ENCODE measurements at regions not wholly inside any gene's neighbourhood (a gene's known extent, or its start where the extent isn't known, plus 50 kb on each side); places are given as distances from the start of the nearest gene placed in this dataset.

GRCh38 chr3:20503394-20504082 is 317.5 kb upstream of the SGO1 start:
- intact Hi-C loops (cut with DNase I; ENCODE audit: low total_unique reads), result no loop called here
- Histone ChIP-seq H3K27ac (no peak overlapping the region), H3K4me3 (no peak overlapping the region), H3K27me3 (no peaks in the 10 kb centered on the region), H3K4me1 (no peaks in the 10 kb centered on the region), H3K9me3 (peaks cover 0 to 7% of the 10 kb centered on the region in 2 donors), H3K36me3 (no peaks in the 10 kb centered on the region)
- no peak for DNase-seq (ENCODE audit: low spot score in 2 of 2)
- no peak for TF ChIP-seq POLR2AphosphoS5 (IDR thresholded peaks at IDR 0.05)
- TF ChIP-seq POLR2A (IDR thresholded peaks at IDR 0.05), result no peak
- TF ChIP-seq CTCF (IDR thresholded peaks at IDR 0.05), result no peak

GRCh38 chr3:20490996-20491395 is 305.0 kb upstream of the SGO1 start:
- Histone ChIP-seq H3K27me3 (no peaks in the 10 kb centered on the region), H3K27ac (no peak overlapping the region), H3K4me1 (no peaks in the 10 kb centered on the region), H3K4me3 (no peak overlapping the region), H3K36me3 (no peaks in the 10 kb centered on the region), H3K9me3 (peaks cover 0 to 16% of the 10 kb centered on the region in 2 donors)
- no peak for DNase-seq (ENCODE audit: low spot score in 2 of 2)
- intact Hi-C loops (cut with DNase I; ENCODE audit: low total_unique reads), result no loop called here
- TF ChIP-seq POLR2A (IDR thresholded peaks at IDR 0.05), result no peak
- TF ChIP-seq POLR2AphosphoS5 (IDR thresholded peaks at IDR 0.05), result no peak
- no peak for TF ChIP-seq CTCF (IDR thresholded peaks at IDR 0.05)

- Histone ChIP-seq H3K27ac (no peak overlapping the region), H3K27me3 (no peaks in the 10 kb centered on the region), H3K9me3 (peaks cover 0 to 12% of the 10 kb centered on the region in 2 donors), H3K4me3 (no peak overlapping the region), H3K36me3 (no peaks in the 10 kb centered on the region), H3K4me1 (no peaks in the 10 kb centered on the region)
- intact Hi-C loops (cut with DNase I; ENCODE audit: low total_unique reads), result no loop called here
- DNase-seq (ENCODE audit: low spot score in 2 of 2), result no peak
- TF ChIP-seq POLR2A (IDR thresholded peaks at IDR 0.05) (no peak), CTCF (IDR thresholded peaks at IDR 0.05) (no peak), POLR2AphosphoS5 (IDR thresholded peaks at IDR 0.05) (no peak)
Measured at GRCh38 chr3:20488151-20488550, 302.1 kb upstream of the SGO1 start.

DNA sequence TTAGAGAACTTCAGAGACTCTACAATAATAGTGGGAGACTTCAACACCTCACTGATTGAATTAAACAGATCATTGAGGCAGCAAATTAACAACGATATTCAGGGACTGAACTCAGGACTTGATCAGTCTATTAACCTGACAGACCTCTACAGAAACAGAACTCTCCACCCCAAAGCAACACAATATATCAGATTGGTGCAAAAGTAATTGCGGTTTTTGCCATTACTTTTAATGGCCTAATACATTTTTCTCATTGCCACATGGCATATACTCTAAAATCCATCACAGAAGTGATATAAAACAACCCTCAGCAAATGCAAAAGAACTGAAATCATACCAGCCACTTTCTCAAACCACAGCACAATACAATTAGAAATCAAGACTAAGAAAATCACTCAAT is 298.1 kb upstream of the SGO1 start:
- no peaks in the 10 kb centered on the region for H3K27me3 ChIP-seq
- intact Hi-C loops (cut with DNase I; ENCODE audit: low total_unique reads), result no loop called here
- no peaks in the 10 kb centered on the region for H3K4me1 ChIP-seq
- peaks cover 0 to 21% of the 10 kb centered on the region in 2 donors for H3K9me3 ChIP-seq
- TF ChIP-seq POLR2A (IDR thresholded peaks at IDR 0.05) (no peak), POLR2AphosphoS5 (IDR thresholded peaks at IDR 0.05) (no peak), CTCF (IDR thresholded peaks at IDR 0.05) (no peak)
- DNase-seq (ENCODE audit: low spot score in 2 of 2), result no peak
- H3K27ac ChIP-seq, result no peak overlapping the region
- no peaks in the 10 kb centered on the region for H3K36me3 ChIP-seq
- no peak overlapping the region for H3K4me3 ChIP-seq

DNA sequence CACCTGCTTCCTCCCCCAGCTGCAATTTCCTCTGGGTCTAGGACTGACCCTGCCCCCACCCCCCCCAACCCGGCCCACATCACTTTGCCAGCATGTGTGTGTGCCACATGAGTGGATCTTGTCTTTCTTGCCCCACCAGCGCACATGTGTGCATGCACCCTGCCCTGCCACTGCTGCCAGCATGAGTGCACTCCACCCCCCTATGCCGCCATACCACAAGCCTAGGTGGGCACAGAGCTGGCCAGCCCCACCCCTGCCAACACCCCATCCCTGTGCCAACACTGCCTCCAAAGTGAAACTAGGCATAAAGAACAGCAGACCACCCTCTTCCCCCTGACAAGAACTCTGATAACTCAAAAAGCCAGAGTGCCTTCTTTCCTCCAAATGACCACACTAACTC is 296.3 kb upstream of the SGO1 start:
- Histone ChIP-seq H3K4me1 (no peaks in the 10 kb centered on the region), H3K36me3 (no peaks in the 10 kb centered on the region), H3K4me3 (no peak overlapping the region), H3K27me3 (no peaks in the 10 kb centered on the region), H3K27ac (no peak overlapping the region), H3K9me3 (peaks cover 0 to 21% of the 10 kb centered on the region in 2 donors)
- DNase-seq (ENCODE audit: low spot score in 2 of 2), result no peak
- TF ChIP-seq POLR2AphosphoS5 (IDR thresholded peaks at IDR 0.05) (no peak), CTCF (IDR thresholded peaks at IDR 0.05) (no peak), POLR2A (IDR thresholded peaks at IDR 0.05) (no peak)
- intact Hi-C loops (cut with DNase I; ENCODE audit: low total_unique reads), result no loop called here
